OCI-LY3 (cell line): ENCODE measurements at regions not wholly inside any gene's neighbourhood (a gene's known extent, or its start where the extent isn't known, plus 50 kb on each side); places are given as distances from the start of the nearest gene placed in this dataset.
"Not testable (repeated sequence)": the region's sequence is repeated elsewhere in the genome, so short reads cannot be mapped to it uniquely, and the experiment has no call there.

Source experiments
- H2AFZ ChIP-seq: fragments of 200-600, 300-600 bp; shearing (Covaris generic); 2 replicates; pipeline ENCODE4 v1.6.0; 2014; ENCODE audit warnings: antibody characterized with exemption, low read depth, low read length
- H3K27ac ChIP-seq: fragments of 200-600, 300-600 bp; sonication (generic); 2 replicates; pipeline ENCODE4 v1.5.1; 2014; ENCODE audit warnings: mild to moderate bottlenecking, low read length, moderate library complexity, mixed read lengths
- H3K27me3 ChIP-seq: fragments of 200-600, 300-600 bp; sonication (generic); 2 replicates; pipeline ENCODE4 v1.6.1; 2014; ENCODE audit warnings: low read depth, low read length, mixed read lengths
- H3K36me3 ChIP-seq: fragments of 200-600, 300-600 bp; sonication (generic); replicated peaks from 2 replicates; pipeline ENCODE3; 2014; ENCODE audit warnings: low read depth, low read length, mixed read lengths
- H3K4me1 ChIP-seq: fragments of 300-600, 200-600 bp; sonication (generic); 2 replicates; pipeline ENCODE4 v1.6.1; 2014; ENCODE audit warnings: low read length, mixed read lengths
- H3K4me2 ChIP-seq: fragments of 200-600, 300-600 bp; sonication (generic); 2 replicates; pipeline ENCODE4 v1.6.1; 2014; ENCODE audit warnings: low read length, mixed read lengths
- H3K4me3 ChIP-seq: fragments of 300-600, 200-600 bp; sonication (generic); 2 replicates; pipeline ENCODE4 v1.5.1; 2014; ENCODE audit warnings: antibody characterized with exemption, mild to moderate bottlenecking, low read length, moderate library complexity
- H3K79me2 ChIP-seq: fragments of 300-600, 200-600 bp; shearing (Covaris generic); 2 replicates; pipeline ENCODE4 v1.6.1; 2014; ENCODE audit warnings: mild to moderate bottlenecking, low read length, mixed read lengths
- H3K9ac ChIP-seq: fragments of 300-600, 200-600 bp; shearing (Covaris generic); 2 replicates; pipeline ENCODE4 v1.6.0; 2014; ENCODE audit warnings: mild to moderate bottlenecking, low read length, moderate library complexity
- H3K9me3 ChIP-seq: fragments of 200-600, 300-600 bp; shearing (Covaris generic); 2 replicates; pipeline ENCODE4 v1.6.1; 2014; ENCODE audit warnings: low read length, mixed read lengths; ENCODE audit not compliant: insufficient read depth
- H4K20me1 ChIP-seq: fragments of 200-600, 300-600 bp; sonication (generic); 2 replicates; pipeline ENCODE4 v1.6.1; 2016; ENCODE audit warnings: low read length, mixed read lengths; ENCODE audit not compliant: insufficient read depth
- EZH2phosphoT487 ChIP-seq: fragments of 200-600 bp; shearing (Covaris generic); IDR thresholded peaks from 2 replicates; pipeline ENCODE4 v1.6.1; 2018; ENCODE audit warnings: antibody characterized with exemption, mixed run types, low read depth
- TF ChIP-seq, protein P1 (sequence below): fragments of 200-600, 300-600 bp; sonication (generic); IDR thresholded peaks from 2 replicates; pipeline ENCODE4 v1.5.1; 2014; ENCODE audit warnings: antibody characterized with exemption, low read length, low read depth

- no peak overlapping the region for H3K4me2 ChIP-seq
- H3K4me1 ChIP-seq: no peaks in the 10 kb centered on the region
- TF ChIP-seq, protein P1, sequence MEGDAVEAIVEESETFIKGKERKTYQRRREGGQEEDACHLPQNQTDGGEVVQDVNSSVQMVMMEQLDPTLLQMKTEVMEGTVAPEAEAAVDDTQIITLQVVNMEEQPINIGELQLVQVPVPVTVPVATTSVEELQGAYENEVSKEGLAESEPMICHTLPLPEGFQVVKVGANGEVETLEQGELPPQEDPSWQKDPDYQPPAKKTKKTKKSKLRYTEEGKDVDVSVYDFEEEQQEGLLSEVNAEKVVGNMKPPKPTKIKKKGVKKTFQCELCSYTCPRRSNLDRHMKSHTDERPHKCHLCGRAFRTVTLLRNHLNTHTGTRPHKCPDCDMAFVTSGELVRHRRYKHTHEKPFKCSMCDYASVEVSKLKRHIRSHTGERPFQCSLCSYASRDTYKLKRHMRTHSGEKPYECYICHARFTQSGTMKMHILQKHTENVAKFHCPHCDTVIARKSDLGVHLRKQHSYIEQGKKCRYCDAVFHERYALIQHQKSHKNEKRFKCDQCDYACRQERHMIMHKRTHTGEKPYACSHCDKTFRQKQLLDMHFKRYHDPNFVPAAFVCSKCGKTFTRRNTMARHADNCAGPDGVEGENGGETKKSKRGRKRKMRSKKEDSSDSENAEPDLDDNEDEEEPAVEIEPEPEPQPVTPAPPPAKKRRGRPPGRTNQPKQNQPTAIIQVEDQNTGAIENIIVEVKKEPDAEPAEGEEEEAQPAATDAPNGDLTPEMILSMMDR: no peak
- H3K27ac ChIP-seq: no peak overlapping the region
- no peaks in the 10 kb centered on the region for H3K36me3 ChIP-seq
- no peaks in the 10 kb centered on the region for H4K20me1 ChIP-seq
- H3K27me3 ChIP-seq: no peaks in the 10 kb centered on the region
- H3K9me3 ChIP-seq: no peaks in the 10 kb centered on the region
- no peak overlapping the region for H3K4me3 ChIP-seq
- H2AFZ ChIP-seq: no peak overlapping the region
- no peaks in the 10 kb centered on the region for H3K79me2 ChIP-seq
- H3K9ac ChIP-seq: no peak overlapping the region
Observed at GRCh38 chr1:73673971-73674370, 524.0 kb downstream of the LRRIQ3 start.

DNA sequence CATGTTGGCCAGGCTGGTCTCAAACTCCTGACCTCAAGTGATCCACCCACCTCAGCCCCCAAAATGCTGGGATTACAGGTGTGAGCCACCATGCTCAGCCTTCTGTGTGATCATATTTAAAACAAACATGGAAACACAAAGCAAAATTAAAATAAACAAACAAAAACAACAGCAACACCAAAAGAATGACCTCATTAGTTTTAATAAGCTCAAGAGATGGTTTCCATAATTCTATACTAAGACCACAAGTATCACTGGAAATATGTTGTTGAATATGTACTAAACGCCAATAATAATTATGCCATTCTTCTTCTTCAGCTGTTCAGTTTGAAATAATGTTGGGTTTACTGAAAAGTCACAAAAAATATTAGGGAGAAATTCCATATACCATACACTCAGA lies 526.4 kb downstream of the LRRIQ3 start:
- H3K9me3 ChIP-seq: no peaks in the 10 kb centered on the region
- no peak overlapping the region for H3K4me2 ChIP-seq
- H3K4me3 ChIP-seq: no peak overlapping the region
- no peak for TF ChIP-seq EZH2phosphoT487
- TF ChIP-seq, protein P1: no peak
- H4K20me1 ChIP-seq: no peaks in the 10 kb centered on the region
- no peak overlapping the region for H3K9ac ChIP-seq
- H3K27ac ChIP-seq: no peak overlapping the region
- H3K79me2 ChIP-seq: no peaks in the 10 kb centered on the region
- no peaks in the 10 kb centered on the region for H3K27me3 ChIP-seq
- no peaks in the 10 kb centered on the region for H3K4me1 ChIP-seq
- no peaks in the 10 kb centered on the region for H3K36me3 ChIP-seq
- H2AFZ ChIP-seq: no peak overlapping the region

DNA sequence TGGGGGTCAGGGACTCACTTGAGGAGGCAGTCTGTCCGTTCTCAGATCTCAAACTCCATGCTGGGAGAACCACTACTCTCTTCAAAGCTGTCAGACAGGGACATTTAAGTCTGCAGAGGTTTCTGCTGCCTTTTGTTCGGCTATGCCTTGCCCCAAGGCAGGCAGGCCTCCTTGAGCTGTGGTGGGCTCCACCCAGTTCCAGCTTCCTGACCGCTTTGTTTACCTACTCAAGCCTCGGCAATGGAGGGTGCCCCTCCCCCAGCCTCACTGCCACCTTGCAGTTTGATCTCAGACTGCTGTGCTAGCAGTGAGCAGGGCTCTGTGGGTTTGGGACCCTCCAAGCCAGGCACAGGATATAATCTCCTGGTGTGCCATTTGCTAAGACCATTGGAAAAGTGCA lies 530.0 kb downstream of the LRRIQ3 start:
- not testable (repeated sequence) for H3K4me2 ChIP-seq, H4K20me1 ChIP-seq, H3K9ac ChIP-seq, H3K27ac ChIP-seq, H3K79me2 ChIP-seq, H3K4me1 ChIP-seq, H3K27me3 ChIP-seq, H3K4me3 ChIP-seq, H3K9me3 ChIP-seq, H2AFZ ChIP-seq, H3K36me3 ChIP-seq

DNA sequence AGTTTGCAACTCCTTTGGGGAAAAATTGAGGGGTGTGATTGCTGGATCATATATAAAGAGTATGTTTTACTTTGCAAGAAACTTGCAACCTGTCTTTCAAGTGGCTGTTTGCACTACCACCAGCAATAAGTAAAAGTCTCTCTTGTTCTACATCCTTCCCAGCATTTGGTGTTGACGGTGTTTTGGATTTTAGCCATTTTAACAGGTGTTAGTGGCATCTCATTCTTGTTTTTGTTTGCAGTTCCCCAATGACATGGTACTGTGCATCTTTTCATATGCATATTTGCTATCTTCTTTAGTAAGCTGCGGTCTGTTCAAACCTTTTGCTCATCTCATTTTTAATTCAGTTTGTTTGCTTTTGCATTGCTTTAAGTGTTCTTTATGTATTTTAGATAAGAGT lies 535.5 kb downstream of the LRRIQ3 start:
- no peaks in the 10 kb centered on the region for H4K20me1 ChIP-seq
- no peaks in the 10 kb centered on the region for H3K27me3 ChIP-seq
- H3K4me3 ChIP-seq: no peak overlapping the region
- H3K9ac ChIP-seq: no peak overlapping the region
- no peak overlapping the region for H3K4me2 ChIP-seq
- H3K36me3 ChIP-seq: no peaks in the 10 kb centered on the region
- H2AFZ ChIP-seq: no peak overlapping the region
- TF ChIP-seq, protein P1: no peak
- TF ChIP-seq EZH2phosphoT487: no peak
- no peaks in the 10 kb centered on the region for H3K79me2 ChIP-seq
- no peaks in the 10 kb centered on the region for H3K9me3 ChIP-seq
- H3K27ac ChIP-seq: no peak overlapping the region
- no peaks in the 10 kb centered on the region for H3K4me1 ChIP-seq

GRCh38 chr1:73659136-73659535 lies 538.8 kb downstream of the LRRIQ3 start:
- Histone ChIP-seq H3K4me2 (no peak overlapping the region), H2AFZ (no peak overlapping the region), H3K27me3 (no peaks in the 10 kb centered on the region), H3K36me3 (no peaks in the 10 kb centered on the region), H4K20me1 (no peaks in the 10 kb centered on the region), H3K79me2 (no peaks in the 10 kb centered on the region), H3K4me1 (no peaks in the 10 kb centered on the region), H3K9me3 (no peaks in the 10 kb centered on the region), H3K9ac (no peak overlapping the region), H3K4me3 (no peak overlapping the region), H3K27ac (no peak overlapping the region)
- TF ChIP-seq, protein P1: no peak
